HG03521 (cell line): ENCODE measurements at regions not wholly inside any gene's neighbourhood (a gene's known extent, or its start where the extent isn't known, plus 50 kb on each side); places are given as distances from the start of the nearest gene placed in this dataset.

Experiments
- ATAC-seq: cut with Tn5 transposase; IDR thresholded peaks from one replicate; pipeline ENCODE4 v1.9.1; 2021; ENCODE audit warnings: mild to moderate bottlenecking, moderate library complexity; ENCODE audit not compliant: unreplicated experiment

DNA sequence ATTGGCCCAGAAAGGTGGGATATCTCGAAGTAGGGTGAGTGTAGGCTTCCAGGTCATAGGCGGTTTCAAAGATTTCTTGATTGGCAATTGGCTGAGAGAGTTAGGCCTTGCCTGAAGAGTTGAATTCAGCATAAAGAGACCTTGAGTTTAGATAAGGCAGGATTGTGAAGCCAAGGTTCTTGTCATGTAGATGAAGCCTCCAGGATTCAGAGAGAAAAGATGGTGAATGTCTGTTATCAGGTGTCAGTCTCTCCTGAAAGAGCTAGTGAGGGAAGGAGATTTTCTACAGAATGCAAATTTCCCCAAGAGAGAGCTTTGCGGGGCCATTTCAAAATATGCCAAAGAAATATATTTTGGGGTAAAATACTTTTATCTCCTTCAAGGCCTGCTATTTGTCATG is 217.0 kb upstream of the TLE3 start:
- no peak for ATAC-seq

DNA sequence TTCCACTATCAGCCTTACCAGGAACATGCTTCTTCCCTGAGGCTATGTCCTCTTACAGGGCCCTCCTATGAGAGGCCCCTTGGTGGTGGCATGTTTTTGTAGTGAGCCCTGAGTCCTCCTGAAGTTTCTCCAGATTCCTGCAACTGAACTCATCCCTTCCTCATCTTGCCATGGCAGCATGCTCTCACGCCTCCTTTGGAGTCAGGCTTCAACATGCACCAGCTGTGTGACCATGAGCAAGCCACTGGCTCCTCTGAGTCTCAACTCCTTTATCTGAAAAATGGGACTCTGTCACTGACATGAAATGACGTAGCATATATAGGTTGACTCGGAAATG is 216.3 kb upstream of the TLE3 start:
- ATAC-seq, result no peak

DNA sequence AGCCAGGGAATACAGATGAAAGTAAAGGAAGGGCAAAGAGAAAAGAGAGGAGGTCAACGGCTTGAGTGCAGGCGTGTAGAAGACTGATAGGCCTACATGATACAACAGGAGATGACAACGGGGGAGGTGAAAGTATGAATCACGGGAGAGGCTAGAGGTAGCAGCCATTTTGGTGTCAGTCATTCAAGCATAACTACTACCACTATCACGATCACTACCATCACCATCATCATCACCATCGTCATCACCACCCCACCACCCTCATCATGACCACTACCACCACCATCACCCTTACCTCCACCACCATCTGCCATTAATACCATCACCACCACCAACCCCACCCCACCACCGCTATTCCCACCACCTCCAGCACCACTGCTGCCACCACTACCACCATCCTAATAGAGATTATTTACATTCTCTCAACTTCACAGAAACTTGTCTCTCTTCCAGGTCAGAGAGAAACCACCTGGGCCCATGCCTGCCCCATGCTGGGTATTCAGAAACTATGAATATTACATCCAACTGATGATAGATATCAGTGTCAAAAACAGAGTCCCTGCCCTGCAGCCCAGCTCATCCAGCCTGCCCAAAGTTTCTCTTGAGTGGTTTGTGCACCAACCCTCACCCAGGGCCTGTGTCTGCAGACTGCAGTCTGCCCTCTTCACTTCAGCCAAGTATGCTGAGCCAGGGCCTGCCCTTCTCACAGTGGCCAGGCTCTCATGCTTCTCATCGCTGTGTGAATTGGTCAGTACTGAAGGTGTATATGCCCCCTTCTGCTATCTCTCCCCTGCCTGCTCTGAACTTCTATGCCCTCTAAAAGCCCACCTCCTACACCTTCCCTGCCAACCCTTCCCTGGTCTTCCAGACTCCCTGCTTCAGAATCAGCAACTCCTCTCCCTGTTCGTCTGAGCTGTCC is 215.6 kb upstream of the TLE3 start:
- no peak for ATAC-seq

DNA sequence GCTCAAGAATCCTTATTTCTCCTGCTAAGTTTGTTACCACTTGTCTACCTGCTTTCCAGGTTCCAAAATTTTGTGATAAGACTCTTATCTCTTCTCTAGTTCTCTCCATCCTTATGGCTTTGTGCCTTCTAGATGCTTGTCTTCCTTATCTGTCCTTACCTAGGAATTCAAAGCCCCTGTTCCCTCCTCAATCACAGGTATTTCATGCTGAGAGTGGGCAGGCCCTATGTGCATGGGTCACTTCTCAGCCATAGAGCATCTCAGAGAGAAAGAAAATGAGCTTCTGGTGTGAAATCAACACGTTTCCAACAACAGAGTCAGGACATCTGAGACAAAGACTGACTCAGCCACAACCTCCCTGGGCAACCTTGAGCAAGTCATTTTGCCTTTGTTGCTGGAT is 214.1 kb upstream of the TLE3 start:
- ATAC-seq, result no peak

DNA sequence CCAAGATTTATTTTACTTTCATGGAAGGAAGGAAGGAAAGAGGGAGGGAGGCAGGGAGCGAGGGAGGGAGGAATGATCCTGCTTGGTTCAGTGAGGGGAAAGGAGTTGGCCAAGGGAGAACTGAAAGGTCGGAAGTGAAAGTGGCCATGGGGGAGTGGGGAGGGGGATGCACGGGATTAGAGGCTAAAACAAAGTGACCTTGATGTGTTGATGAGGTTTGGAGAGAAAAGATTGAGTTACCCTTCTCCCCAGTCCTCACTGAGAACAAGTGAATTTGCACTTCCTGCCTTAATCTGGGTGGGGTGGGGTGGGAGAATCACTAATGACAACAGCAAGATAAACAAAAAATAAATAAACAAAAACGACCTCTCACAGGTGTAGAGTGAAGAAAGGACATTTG is 212.0 kb upstream of the TLE3 start:
- ATAC-seq, result no peak

DNA sequence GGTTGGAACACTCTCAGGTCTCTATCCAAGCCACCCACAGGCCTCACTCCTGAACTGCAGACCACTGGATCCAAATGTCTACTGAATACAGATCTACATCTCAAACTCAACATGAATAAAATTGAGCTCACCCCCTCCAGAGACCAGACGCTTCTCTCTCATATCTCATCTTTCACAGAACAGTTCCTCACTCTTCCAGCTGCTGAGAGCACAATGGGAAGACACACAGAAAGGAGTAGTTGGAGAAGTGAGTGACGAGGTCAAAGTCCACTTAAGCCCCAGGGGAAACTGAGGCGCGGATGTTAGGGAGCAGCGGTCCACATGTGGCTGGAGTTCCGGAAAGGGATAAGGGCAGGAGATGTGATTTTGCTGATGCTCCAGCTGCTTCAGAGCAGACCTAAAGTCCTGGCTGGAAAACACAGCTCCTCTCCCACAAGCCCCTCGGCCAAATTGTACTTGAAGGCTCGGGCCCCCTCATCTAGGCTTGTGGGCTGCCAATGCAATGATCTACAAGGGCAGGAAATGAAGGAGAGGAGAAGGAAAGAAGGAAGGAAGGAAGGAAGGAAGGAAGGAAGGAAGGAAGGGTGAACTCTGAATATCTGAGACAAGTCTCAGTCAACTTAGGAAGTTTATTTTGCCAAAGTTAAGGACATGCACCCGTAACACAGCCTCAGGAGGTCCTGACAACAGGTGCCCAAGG is 211.2 kb upstream of the TLE3 start:
- ATAC-seq, result no peak

DNA sequence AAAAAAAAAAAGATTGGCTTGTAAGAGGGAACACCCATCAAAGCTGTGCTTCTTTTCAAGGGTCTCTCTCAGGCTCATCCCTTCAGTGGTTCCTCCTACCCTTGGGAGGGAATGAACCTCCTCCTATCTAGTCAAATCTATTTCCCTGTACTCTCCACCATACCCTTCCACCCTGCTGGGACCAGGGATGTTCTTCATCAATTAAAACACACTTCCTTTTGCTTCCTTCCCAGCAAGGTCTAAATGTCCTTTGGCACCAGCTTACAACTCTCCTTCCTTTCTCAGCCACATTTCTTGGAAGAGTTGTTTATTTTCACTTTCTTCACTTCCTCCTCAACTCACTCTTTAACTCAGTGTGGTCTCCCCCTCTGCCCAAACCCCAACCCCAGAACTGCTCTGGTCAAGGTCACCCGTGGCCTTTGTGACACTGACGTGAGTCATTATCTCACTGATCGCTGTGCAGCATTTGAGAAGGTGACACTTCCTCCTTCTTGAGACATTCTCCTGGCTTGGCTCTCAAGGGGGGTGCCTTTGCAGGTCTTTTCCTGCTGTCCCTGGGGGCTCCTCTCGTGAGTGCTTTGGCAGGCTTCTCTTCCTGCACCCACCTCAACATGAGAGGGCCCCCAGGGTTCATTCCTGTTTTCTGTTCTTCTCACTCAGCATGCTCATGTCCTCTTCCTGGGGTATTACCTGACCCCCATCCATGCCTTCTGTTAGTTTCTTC is 210.5 kb upstream of the TLE3 start:
- ATAC-seq, result no peak

DNA sequence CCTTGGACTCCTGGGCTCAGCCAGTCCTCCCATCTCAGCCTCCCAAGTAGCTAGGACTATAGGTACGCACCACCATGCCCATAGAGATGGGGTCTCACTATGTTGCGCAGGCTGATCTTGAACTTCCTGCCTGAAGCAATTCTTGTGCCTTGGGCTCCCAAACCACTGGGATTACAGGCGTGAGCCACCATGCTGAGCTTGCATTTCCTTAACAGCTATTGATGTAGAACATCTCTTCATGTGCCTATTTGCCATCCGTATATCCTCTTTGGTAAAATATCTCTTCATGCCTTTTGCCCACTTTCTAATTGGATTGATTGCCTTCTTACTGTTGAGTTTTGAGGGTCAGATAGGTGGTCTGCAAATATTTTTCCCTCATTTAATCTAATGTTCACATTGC is 208.9 kb upstream of the TLE3 start:
- no peak for ATAC-seq

DNA sequence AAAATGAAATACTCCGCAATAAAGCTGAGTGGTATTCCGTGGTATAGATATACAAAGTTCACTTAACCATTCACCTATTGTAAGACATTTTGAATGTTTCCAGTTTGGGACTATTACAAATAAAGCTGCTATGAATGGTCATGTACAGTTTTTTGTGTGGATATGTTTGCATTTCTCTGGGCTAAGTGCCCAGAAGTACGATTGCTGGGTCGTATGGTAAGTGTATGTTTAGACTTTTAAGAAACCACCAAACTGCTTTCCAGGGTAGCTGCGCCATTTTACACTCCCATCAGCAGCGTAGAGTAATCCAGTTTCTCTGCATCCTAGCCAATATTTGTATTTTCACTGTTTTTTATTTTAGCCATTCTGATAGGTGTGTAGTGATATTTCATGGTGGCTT is 208.4 kb upstream of the TLE3 start:
- no peak for ATAC-seq

DNA sequence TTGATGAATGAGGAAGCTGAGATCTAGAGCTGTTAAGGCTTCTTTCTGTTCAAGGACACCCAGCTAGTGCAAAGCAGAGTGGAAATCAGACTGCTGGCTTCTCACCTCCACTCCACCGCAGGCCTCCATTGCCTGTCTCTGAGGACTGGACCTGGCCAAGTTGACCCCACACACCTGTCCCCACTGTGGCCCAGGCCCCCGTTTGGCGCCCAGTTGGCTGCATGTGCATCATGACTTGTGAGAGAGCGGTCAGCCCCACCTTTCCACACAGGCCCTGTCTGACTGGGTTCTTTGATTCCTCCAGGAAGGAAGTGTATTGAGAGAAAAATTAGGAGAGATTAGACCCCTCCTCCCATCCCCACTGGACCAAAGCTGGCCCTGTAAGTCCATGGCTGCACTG is 206.3 kb upstream of the TLE3 start:
- ATAC-seq, result no peak

DNA sequence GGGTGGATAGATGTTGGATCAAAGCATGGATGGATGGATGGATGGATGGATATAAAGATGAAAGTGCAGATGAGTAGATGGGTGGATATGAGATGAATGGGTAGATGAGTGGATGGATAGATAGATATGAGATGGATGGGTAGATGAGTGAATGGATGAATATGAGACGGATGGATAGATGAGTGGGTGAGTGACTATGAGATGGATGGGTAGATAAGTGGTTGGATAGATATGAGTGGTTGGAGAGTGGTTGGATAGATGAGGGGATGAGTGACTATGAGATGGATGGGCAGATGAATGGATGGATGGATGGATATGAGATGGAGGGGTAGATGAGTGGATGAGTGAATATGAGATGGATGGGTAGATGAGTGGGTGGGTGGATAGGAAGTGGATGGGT is 204.6 kb upstream of the TLE3 start:
- ATAC-seq, result no peak

DNA sequence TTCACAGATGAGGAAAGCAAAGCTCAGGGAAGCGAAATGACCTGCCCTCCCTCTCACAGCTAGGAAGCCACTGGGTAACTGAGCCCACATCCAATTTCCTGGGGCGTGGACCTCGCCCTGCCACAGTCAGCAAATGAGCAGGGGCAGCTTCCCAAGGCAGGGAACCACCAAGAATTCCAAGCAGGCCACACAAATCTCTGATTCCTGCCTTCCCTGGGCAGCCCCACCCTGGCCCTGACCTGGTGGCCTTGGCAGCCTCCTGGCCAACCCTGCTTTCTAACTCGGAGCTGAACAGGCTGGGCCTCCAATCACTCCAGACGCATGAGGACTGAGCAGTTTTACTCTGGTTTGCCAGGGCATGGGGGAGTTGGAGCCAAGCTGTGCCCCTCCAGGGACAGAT is 203.7 kb upstream of the TLE3 start:
- no peak for ATAC-seq

DNA sequence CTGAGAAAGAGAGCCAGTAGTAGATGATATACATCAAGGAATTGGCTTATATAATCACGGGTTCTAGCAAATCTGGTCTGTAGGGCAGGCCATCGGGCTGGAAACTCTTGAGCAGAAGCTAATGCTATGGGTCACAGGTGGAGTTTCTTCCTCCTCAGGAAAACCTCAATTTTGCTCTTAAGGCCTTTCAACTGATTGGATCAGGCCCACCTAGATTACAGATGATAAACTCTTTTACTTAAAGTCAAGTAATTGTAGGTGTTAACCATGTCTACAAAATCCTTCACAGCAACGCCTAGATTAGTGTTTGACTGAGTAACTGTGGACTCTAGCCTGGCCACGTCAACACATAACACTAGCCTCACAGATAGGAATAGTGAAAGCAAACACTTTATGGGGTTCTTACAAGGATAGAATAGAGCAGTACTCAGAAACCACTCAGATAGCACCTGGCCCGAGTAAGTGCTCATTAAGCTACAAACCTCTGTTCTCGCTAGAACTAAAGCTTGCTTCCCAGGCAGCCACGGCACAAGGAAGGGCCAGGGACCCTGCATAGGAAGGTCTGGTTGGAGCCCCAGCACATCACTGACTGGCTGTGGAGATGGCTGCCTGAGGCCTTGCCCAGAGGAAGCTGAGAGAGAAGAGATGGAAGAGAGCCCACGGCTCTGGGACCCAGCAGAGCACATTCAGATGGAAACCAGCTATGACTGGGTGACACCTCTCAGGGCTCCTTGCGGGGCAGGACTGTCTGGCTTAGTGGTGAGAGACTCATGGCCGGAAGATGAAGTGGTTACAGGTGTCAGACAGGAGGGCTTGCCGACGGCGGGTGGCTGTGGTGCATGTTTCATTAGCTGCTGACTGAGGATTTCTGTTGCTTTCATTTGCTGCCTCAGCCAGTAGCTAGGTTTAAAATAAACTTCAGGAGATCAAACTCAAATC is 202.5 kb upstream of the TLE3 start:
- peak; percentile 95 for ATAC-seq

DNA sequence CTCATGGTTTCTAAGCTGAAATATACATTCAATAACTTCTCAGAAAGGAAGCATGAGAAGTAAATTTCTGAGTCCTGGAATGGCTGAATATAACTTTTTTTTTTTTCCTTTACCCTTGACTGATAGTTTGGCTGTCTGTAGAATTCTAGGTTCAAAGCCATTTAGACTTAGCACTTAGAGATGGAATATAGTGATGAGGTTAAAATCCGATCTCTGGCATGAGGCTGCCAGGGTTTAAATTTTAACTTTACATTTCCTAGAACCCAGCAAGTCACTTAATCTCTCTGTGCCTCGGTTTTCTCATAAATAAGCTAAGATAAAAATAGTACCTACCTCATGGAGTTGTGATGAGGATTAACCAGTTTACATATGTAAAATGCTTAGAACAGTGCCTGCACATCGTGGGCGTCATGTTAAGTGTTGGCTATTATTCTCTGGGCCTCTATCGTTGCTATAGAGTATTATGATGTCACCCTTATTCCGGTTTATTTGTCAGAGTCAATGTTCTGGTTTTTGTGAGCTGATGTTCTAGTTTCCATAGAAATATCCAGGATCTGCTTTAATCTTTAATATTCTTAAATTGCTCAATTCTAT is 199.8 kb upstream of the TLE3 start:
- ATAC-seq, result no peak

DNA sequence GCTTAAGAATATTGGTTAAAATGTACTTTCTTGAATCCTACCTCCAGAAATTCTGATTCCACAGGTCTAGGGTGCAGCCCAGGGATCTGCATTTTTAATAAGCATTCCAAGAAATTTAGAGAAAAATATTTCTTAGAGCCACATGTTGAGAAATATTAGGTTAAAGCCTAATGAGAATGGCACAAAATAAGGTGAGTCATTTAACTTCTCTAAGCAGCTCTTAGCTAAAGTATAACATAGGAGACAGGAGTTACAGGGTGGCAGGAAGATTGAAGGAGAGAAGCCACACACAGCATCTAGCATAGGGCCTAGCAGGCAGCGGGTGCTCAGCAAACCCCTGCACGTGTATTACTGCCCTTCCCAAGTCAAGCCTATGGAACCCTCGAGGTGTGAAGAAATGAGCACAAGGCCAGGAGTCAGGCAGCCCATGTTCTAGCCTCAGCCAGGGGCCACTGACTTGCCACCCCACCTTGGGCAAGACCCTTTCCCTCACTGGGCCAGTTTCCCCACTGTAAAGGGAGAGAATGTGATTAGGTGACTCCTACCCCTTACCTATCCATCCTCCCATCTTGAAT is 197.1 kb upstream of the TLE3 start:
- no peak for ATAC-seq

DNA sequence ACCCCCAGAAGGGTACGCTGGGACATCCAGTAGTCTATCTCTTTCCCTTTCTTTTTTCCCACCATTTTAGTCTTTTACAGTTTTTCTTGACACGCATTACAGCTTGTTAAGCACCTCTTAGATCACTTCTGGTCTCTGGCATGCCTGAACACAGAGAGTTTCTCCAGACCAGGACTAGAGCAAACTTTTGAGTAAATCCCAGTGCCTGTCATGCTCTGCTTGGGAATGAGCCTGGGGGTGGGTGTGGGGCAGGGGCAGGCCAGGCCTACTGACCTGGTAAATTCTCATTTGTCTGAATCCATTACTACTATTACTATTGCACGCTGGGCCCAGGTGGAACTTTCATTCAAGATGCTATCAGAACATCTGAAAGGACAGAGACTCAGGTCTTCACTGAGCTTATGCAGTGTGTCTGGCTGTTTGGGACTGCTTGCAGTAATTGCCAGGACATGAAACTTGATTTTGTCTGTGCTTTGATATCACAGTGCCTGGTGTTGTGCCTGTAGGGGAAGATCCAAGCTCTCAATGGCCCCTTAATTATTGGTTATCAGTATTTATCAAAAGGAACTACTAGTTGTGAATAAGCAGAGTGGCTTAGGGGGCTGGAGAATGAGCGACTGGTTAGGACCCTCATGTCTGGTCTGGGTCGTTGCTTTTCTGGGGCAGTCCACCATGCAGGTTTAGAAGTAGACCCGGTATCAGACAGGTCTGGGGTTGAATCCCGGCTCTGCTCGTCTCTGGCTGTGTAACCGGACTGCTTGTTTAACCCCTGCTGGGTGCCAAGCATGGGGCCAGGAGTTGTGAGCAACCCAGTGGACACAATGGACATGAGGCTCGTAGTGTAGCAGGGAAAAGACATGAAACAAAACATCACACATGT is 196.1 kb upstream of the TLE3 start:
- no peak for ATAC-seq

DNA sequence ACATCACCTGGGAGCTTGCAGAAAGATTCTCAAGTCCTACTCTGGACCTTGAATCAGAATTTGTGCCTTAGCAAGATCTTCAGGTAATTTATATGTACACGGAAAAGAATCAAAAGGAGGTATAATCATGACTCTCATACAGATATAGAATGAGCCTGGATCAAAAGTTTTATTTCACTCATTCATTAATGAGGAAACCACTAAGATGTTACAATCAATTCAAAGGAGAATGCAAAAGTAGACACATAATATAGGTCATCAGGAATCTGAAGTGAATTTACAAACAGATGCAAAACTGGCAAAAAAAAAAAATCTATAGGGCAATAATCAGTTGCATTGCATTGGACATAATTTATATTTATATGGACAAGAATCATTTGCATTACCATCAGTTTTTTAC is 195.4 kb upstream of the TLE3 start:
- no peak for ATAC-seq

DNA sequence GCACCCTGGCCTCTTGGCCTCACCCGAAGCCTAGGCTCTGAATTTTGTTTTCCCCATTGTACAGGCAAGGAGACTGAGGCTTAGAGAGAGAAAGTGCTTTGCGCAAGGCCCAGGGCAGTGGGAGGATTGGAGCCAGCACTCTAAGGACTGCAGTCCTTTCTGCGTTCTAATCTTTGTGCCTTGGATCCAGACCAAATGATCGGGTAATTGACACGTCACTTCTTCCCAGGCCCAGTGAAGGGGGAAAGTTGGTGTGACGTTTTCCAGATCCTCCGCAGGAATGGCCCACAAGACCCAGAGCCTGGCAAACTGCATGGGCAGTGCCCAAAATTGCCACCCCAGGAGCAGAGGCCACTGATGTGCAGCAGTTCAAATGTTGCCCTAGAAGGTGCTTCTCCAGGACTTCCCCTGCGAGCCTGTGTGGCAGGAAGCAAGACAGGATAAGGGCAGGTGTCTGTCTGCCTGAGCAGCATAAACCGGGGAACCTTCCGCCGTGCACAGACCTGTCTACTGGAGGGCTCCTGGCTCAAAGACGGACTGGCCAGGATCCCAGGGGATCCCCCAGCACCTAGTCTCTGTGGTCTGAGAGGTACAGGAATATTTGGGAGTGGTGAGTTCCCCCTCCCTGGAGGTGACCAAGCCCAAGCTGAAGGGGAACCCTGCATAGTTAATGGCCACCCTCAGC is 194.5 kb upstream of the TLE3 start:
- ATAC-seq, result no peak
